ENCODE measurements at regions not wholly inside any gene's neighbourhood (a gene's known extent, or its start where the extent isn't known, plus 50 kb on each side); places are given as distances from the start of the nearest gene placed in this dataset.

DNA sequence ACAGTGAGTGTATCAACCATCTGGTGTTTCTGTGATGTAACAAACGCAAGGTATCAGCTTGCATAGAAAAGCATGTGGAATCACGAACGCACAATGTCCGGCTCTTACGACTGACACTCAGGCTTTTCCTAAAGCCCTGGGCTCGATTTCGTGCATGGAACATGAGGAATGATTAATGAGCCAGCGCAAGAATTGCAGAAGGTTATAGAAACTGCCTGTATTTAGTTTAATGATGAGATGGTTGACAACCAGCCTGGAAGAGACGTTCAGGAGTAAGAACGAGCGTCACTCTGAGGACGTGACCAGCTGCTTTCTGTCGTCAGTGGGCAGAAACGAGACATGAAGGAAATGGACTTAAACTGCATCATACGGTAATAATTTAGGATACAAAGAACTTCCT is 497.6 kb downstream of the IRX1 start:
- H3K4me3 ChIP-seq (ENCODE audit: low read depth, low read length) = no peak overlapping the region
- DNase-seq (ENCODE audit: low read depth, low spot score) = no peak
- in situ Hi-C loops (cut with HindIII; ENCODE audit: low sequenced_read_pairs) = no loop called here
- TF ChIP-seq, protein P1, sequence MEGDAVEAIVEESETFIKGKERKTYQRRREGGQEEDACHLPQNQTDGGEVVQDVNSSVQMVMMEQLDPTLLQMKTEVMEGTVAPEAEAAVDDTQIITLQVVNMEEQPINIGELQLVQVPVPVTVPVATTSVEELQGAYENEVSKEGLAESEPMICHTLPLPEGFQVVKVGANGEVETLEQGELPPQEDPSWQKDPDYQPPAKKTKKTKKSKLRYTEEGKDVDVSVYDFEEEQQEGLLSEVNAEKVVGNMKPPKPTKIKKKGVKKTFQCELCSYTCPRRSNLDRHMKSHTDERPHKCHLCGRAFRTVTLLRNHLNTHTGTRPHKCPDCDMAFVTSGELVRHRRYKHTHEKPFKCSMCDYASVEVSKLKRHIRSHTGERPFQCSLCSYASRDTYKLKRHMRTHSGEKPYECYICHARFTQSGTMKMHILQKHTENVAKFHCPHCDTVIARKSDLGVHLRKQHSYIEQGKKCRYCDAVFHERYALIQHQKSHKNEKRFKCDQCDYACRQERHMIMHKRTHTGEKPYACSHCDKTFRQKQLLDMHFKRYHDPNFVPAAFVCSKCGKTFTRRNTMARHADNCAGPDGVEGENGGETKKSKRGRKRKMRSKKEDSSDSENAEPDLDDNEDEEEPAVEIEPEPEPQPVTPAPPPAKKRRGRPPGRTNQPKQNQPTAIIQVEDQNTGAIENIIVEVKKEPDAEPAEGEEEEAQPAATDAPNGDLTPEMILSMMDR (IDR thresholded peaks at IDR 0.05; ENCODE audit: low read depth, low read length) = no peak

DNA sequence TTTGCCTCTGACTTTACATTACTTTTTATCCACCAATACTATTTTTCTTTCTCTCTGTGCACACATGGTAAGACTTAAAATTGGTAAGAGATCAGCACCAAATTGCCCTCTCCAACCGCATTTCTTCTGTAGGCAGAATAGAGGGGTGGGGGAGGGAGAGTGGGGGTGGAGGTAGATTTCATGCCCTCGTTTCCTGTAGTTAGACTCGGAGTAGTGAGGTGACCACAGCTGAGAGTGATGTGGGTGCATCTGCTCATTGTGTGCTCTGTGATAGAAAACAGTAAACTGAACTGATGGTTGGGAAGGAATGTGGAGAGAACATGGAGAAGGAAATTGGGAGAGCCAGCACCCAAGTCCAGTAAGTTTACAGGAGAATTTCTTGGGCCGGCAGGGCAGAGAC is 498.3 kb downstream of the IRX1 start:
- no peak overlapping the region for H3K4me3 ChIP-seq (ENCODE audit: low read depth, low read length)
- in situ Hi-C loops (cut with HindIII; ENCODE audit: low sequenced_read_pairs) = no loop called here
- no peak for DNase-seq (ENCODE audit: low read depth, low spot score)
- TF ChIP-seq, protein P1 (IDR thresholded peaks at IDR 0.05; ENCODE audit: low read depth, low read length) = no peak

DNA sequence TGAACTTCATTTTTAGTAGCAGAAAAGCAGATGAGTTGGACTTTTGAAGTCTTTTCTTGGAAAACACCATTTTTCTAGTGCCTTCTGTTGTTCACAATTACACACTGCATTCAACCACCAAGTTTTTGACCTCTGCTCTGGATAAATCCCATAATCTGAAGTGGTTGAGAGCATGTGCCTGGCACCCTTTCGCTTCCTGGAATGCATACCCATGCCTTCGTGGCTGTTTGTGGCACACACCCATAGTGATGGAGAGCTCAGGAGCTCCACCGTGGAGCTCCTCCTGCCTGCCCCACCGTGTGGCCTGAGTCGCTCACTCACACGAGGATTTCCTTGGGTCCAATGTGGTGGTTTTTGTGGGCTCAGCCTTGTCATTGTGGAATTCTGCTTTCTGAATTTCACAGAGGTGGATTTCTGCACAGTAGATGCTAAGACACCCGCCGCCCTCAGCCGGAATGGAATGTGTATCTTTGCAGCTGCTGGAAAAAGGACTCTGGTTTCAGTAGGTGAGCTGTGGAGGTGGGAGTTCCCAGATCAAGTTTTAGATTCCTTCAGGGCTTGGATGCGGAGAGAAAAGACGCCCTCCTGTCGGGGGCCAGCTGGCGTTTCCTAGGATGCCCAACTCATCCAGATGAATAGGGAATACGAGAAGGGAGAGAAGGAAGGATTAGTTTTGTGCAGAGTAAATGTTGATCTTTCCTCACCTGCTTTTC is 500.4 kb downstream of the IRX1 start:
- no peak for DNase-seq (ENCODE audit: low read depth, low spot score)
- in situ Hi-C loops (cut with HindIII; ENCODE audit: low sequenced_read_pairs) = no loop called here
- H3K4me3 ChIP-seq (ENCODE audit: low read depth, low read length) = no peak overlapping the region
- TF ChIP-seq, protein P1 (IDR thresholded peaks at IDR 0.05; ENCODE audit: low read depth, low read length) = no peak

DNA sequence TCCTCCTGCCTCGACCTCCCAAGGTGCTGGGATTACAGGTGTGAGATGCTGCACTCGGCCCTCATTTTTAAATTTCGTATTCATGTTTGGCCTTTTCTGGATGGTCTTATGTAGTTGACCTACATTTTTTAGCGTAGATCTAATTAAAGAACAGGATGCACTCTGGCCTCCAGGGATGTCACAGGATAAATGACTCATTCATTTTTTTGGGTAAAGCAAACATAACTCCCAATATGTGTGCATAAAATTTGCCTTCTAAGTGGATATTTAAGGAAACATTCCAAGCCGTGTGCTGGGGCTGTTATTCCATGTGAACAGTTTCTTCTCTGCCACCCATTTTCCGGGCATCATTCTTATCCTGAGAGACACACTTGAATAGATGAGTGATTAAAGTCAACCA is 501.6 kb downstream of the IRX1 start:
- no peak for DNase-seq (ENCODE audit: low read depth, low spot score)
- in situ Hi-C loops (cut with HindIII; ENCODE audit: low sequenced_read_pairs) = no loop called here
- no peak overlapping the region for H3K4me3 ChIP-seq (ENCODE audit: low read depth, low read length)
- TF ChIP-seq, protein P1 (IDR thresholded peaks at IDR 0.05; ENCODE audit: low read depth, low read length) = no peak

DNA sequence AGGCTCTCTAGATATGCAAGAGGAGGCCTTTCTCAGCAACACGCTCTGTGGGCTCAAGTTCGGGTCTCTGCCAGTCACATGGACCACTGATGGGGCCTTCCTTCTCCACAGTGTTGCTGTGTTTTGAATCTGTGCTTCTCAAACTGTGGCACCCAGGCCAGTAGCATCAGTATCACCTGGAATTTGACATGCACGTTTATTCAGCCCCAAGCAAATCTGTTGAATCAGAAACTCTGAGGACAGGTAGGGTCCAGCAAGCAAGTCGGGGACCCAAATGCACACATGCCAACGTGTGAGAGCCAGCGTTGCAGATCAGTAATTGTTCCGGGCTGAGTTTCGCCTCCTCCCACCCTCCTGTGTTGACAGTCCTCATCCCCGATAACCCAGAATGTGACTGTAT is 502.6 kb downstream of the IRX1 start:
- no peak overlapping the region for H3K4me3 ChIP-seq (ENCODE audit: low read depth, low read length)
- TF ChIP-seq, protein P1 (IDR thresholded peaks at IDR 0.05; ENCODE audit: low read depth, low read length) = no peak
- in situ Hi-C loops (cut with HindIII; ENCODE audit: low sequenced_read_pairs) = no loop called here
- DNase-seq (ENCODE audit: low read depth, low spot score) = no peak

DNA sequence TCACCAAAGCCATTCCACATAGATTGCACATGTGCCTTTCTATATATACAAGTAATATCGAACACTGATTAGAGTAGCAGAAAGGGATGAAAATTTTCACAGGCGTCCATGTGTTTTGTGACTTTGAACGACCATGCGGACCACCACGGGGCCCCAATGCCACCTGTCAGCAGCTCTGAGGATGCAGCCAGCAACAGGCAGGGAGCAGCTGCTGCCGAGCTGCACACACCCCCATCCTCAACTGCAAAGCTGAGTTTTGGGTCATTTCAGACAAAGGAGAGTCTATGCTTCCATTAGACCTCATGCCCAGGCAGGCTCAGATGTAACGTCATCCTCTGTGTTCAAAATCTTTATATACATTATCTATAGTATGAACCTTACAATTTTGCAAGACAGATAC is 503.8 kb downstream of the IRX1 start:
- in situ Hi-C loops (cut with HindIII; ENCODE audit: low sequenced_read_pairs) = no loop called here
- DNase-seq (ENCODE audit: low read depth, low spot score) = no peak
- TF ChIP-seq, protein P1 (IDR thresholded peaks at IDR 0.05; ENCODE audit: low read depth, low read length) = no peak
- no peak overlapping the region for H3K4me3 ChIP-seq (ENCODE audit: low read depth, low read length)

Data from astrocyte of the spinal cord (primary cell).